Fibroblast of skin of left biceps (primary cell): ENCODE measurements at regions not wholly inside any gene's neighbourhood (a gene's known extent, or its start where the extent isn't known, plus 50 kb on each side); places are given as distances from the start of the nearest gene placed in this dataset.

ENCODE experiments used
- DNase-seq, 2 experiments: peaks; one replicate each; pipeline ENCODE4 v3.0.0-alpha.2; 2013; ENCODE audit warnings: low read depth in 2 of 2

DNA sequence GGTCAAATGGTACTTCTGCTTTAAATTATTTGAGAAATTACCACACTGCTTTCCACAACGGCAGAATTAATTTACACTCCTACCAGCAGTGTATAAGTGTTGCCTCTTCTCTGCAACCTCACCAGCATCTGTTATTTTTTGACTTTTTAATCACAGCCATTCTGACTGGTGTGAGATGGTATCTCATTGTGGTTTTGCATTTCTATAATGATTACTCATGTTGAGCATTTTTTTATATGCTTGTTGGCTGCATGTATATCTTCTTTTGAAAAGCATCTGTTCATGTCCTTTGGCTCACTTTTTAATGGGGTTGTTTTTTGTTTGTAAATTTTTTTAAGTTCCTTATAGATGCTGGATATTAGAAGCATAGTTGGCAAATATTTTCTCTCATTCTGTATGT is 446.7 kb downstream of the PMP22 start:
- no peak for DNase-seq

DNA sequence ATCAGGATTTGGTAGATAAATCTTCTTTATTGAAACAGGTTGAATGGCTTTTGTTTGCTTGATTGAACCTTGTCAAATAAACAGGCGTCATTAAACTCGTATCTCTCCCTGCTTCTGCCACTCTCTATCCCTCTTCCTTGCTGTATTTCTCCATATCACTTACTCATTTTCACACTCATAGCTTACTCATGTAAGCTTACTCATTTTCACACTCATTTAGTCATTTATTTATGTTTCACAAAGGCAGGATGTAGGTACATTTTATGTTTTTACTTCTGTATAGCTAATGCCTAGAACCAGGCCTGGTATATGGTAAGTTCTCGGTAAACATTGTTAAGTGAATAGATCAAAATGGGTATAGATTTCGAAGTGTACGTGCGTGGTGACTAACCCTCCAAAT is 450.0 kb downstream of the PMP22 start:
- no peak for DNase-seq

DNA sequence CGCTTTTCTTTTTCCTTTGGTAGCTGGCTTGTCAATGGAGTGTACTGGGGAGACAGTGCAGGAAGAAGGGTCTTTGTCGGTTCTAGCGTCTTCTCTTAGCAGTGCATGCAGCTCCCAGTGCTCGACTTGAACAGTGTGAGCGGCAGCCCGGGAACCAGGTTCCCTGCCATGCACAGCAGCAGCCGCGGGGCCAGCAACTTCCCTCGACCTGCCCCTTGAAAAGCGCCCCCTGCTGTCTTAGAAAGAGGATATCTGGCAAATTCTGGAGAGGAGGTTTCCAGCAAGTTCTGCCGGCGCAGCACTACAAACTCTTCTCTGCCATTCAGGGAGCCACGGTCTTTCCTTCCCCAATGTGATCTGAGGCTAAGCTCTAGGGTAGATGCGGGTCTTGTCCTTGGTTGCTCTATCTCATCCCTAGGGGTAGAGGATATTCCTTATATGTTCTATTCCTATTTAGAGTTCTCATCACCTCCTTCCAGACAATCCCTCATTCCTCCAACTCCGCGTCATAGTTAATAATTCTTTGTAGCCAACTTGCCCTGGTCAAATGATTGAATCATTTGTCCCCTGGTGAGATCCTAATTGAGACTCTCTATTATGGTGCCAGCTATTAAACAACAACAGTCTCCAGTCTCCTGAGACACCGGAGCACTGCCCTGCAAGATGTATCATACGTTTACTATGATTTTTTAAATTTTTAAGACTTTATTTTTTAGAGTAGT is 451.3 kb downstream of the PMP22 start:
- DNase-seq, result no peak

DNA sequence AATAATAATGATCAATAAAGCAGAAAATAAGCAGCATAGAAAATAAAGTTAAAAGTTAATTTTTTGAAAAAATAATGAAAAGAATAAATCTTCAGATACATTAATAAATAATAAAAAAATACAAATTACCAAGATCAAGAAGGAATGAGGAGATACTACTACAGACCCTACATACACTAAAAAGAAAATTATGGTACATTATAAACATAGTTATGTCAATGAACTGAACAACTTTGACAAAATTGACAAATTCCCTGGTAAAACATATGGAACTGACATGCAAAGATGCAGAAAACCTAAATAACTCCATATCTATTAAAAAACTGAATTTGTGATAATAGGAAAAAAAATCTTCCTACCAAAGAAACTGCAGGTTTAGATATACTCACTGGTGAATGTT is 456.7 kb downstream of the PMP22 start:
- DNase-seq, result no peak

DNA sequence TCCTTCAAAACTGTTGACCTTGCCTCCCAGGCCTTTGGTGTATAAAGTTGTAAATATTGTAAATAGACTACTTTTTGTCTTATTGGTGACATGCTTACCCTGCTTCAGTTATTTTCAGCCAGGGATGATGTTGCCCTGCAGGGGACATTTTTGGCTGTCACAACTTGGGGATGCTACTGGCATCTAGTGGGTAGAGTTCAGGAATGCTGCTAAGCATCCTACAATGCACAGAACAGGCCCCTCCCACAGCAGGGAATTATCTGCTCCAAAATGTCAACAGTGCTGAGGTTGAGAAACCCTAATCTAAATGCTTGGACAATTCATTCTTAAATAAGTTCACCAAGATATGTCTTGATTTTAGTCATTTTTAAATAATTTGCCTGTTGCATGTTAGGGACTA is 459.8 kb downstream of the PMP22 start:
- no peak for DNase-seq

DNA sequence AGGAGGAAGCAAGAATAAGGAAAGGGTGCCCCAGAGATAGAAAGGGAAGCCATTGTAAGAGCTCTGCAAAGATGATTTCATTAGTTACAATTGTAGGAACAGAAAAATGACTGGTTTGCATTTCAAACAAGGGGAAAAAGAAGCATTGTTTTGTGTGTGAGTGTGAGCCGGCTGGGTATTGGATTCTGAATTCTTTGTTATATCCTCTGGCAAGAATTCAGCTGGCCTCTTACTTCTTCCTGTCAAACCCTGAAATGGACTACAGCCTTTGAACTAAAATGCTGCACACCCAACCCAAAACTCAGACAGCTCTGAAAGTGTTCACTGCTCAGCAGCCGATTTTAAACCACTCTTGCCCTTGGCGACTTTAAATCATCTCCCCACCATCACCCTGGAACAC is 461.3 kb downstream of the PMP22 start:
- DNase-seq, result peak in 1 of 2 experiments; percentile 18

DNA sequence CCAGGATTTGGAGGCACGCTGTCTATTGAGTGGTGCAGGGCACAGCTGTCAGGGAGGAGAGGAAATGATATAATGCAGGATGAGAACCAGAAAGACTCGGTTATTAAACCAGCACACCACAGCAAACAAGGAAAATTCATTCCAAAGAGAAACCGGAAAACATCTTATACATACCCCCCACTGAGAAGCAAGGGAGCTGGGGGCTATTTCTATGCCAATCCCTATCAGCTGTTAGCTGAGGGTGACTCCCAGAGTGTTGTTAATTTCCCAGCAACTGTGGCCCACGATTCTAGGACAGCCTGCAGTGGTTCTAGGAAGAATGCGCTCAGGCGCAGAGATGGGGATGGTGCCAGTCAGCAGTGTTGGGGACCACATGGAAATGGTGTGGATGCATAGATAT is 467.3 kb downstream of the PMP22 start:
- DNase-seq, result no peak

DNA sequence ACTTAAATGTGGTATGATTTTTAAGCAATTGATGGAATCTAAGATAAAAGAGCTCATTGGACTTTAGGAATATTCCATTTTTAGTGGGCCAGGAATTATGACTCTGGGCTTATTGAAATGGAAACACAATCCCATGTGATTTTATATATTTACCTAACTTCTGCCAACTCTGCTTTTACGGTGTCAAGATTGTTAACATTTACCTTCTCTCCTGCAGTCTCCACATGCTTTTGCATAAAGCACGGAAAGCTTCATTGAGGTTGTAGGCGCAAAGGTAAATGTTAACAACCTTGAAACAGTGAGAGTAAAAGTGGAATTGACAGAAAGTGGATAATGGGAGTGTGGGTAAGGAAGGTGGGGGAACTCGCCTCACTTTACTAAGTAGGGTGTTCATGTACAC is 468.1 kb downstream of the PMP22 start:
- no peak for DNase-seq

DNA sequence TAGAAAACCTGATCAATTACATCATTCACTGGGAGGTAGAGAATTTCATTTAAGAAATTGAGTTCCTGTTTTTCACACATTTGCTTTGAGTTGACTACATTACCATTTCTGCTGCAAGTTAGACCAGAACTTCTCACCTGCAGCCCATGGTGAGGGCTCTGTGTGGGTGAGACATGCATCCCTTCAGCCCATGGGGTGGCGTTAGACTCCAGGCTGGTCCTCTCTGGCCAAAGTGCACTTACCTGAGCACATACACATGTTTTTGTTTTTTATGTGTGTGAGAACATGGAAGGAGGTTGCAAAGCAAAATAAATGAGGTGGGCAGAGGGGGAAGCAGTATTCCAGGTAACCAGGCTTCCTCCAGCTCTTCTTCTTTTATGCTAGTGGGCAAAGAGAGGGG is 470.2 kb downstream of the PMP22 start:
- no peak for DNase-seq

DNA sequence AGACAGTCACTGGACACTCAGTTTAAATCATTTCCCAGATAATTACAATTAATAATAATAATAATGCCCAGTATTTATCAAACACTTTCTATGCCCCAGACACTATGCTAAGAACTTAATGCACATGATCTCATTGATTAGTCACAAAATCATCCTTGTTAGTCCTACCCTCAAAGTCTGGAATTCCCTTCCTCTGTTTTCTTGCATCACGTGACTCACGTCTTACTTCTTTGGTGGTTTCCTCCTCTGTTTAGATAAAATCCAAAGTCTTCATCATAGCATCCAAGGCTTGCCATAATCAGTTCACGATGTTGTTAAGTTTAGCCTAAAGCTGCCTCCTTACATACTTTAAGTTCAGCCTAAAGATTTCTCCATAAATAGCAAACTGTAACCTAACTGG is 471.9 kb downstream of the PMP22 start:
- DNase-seq, result peak; percentile 71 to 76

DNA sequence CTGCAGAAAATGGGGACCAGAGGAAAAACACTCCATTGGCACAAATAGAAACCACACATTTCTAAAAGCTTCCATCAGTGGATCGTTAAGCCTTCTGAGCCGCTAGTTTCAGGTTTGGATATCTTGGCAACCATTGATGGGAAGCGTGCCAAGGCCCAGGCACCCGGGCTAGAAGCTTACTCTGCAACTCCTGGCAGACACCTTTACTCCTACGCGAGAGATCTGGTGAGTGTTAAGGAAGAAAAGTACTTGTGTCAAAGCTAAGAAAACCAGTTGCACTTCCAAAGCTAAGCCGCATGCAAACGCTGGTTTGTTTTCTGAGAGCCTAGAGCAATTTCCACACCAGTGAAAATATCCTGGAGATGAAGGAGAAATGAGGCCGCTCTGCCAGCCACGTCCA is 472.4 kb downstream of the PMP22 start:
- DNase-seq, result no peak

DNA sequence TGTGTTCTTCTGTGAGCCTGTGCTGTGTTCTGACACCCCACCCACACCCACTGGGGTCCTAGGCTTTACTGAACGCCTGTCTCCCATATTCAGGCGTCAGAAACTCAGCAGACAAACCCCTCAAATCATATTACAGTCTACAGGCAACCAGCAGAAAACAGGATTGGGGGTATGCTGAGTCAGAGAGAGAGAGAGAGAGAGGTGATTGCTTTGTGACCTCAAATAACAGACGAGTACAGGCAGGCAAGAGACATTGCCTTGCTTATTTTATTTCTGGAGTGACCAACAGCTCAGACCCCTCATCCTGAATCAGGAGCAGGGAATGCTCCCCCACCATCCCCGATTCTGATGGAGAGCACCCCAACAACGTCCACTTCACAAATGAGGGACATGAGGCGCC is 473.9 kb downstream of the PMP22 start:
- DNase-seq, result no peak

DNA sequence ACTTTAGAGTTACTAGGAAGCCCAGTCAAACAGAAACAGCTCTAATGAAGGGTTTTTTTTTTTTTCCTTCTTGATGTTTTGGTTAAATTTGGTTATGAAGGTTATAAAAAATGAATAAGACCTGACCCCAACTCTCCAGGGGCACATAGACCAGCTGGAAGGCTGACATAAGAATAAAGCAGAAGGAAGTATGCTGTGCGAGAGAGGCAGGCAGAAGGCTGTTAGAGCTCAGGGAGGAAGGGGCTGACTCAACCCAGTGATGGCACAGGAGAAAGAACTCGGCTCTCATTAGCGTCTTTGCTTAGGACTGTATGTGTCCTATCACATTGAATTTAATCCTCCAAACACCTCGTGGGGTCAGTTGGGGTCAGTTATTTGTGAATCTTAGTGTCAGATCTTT is 474.6 kb downstream of the PMP22 start:
- DNase-seq, result peak in 1 of 2 experiments; percentile 36

DNA sequence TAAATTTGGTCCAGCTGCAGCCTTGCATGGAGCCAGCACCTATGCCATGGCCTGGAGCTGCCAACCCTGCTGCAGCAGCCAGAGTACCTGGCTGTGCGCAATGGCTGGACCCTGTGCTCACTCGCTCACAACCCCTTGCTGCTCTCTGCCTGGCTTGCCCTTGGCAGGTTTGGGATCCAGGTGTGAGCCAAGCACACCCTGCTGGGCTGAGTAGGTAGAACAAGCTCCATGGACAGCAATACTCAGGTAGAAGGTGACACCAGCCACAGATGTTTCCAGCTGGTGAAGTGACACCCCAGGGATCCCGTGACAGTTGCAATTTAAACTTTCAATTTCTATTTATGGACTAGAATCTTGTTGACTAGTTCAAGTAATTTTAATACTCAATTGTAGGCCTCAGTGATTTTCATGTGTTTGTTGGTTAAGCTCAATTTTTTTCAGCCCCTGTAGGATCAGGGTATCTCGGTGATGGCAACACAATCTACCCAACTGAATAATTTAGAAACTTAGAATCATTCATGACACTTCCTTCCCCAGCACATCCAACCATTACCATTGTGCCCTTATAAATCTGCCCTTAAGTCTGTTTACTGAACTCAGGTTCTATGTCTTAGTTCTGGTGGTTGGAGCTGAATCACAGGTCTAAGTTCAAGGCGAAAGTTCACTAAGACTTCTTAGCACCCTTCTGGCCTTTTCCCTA is 480.0 kb downstream of the PMP22 start:
- DNase-seq, result no peak

DNA sequence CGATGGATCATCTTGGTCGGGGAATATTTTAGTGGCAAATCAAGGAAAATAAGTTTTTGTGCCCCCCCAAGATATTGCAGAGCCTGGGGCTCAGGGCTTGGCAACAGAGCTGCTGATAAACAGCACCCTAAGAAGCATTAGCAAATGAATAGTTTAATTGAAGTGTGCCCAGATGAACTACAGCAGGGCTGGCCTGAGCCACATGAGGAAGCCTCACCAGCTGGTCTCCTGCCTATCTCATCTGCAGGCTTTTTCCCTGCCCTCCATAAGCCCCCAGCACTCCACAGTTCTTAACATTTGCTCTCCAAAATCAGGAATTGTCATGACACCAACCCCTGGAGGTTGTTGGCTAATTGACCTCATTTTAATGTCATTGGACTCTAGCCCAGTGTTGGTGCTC is 480.2 kb downstream of the HS3ST3B1 start:
- no peak for DNase-seq

DNA sequence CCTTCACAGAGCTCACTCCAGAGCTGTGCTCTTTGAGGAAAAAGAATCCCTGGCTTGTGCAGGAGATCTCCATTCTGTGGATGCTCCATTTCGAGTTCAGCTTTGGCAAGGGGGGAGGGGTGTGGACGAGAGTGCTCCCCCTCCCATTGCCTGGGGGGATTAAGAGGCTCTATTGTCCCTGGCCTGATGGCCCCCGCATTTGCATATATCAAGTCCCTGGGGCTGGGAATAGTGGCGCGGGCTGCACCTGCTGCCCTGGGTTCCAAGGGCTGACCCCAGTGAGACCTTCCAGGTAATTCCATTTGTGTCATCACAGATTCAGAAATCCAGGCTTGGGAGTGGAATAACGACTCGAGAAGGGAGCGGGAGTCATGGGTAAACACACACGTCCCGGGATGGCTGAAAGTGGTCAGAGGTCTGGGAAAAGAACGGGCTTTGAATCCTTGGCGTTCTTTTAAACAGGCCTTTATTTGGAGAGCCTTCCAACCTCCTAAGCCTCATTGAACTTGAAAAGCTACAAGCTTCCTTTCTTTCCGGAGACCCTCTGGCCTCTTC is 479.3 kb downstream of the HS3ST3B1 start:
- no peak for DNase-seq

DNA sequence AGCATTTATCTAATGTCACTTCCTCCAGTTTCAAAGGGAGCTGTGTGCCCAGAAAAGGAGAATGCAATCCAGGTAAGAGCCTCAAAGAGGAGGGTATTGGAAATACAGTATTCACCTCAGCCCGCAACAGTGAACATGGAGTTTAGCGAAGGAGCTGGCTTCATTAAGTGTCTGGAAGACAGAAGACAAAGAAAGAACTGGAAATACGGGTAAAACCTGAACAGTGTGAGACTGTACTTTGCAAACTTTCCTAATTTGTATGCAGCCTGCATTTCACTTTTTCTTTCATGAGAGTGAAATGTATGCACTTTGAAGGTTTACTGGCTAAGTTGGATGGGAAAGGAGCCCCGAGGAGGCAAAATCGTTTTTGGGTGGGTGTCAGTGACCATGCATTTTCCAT is 478.4 kb downstream of the HS3ST3B1 start:
- no peak for DNase-seq

DNA sequence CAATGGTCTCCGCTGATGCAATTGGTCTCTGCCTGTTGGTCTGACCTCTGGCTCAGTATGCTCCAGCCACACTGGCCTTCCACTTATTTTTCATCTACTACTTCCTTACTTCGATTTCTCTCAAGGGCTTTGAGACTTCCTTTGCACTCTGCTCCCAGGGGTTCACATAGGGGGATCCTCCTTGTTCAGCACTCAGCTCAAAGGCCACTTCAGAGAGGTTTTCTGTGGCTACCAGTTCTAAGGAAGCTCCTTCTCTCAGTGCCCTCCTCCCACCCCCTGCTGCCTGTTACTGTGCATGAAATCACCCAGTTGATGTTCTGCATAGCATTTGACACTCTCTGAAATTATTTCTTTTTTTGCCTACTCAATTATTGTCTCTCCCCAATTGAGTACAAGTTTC is 476.4 kb downstream of the HS3ST3B1 start:
- no peak for DNase-seq

DNA sequence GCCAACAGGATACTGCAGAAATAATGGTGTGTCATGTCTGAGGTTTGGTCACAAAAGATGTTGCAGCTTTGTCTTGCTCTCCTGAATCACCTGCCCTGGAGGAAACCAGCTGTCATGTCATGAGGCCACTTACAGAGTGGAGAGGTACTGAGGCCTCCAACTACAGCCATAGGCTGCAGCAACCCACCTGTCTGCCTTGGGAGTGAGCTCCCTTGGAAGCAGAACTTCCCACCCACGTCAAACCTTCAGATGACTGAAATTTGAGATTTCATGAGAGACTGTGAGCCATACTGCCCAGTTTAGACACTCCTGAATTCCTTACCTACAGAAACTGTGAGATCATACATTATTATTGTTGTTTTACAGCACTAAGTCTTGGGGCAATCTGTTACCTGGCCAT is 475.9 kb downstream of the HS3ST3B1 start:
- DNase-seq, result no peak

DNA sequence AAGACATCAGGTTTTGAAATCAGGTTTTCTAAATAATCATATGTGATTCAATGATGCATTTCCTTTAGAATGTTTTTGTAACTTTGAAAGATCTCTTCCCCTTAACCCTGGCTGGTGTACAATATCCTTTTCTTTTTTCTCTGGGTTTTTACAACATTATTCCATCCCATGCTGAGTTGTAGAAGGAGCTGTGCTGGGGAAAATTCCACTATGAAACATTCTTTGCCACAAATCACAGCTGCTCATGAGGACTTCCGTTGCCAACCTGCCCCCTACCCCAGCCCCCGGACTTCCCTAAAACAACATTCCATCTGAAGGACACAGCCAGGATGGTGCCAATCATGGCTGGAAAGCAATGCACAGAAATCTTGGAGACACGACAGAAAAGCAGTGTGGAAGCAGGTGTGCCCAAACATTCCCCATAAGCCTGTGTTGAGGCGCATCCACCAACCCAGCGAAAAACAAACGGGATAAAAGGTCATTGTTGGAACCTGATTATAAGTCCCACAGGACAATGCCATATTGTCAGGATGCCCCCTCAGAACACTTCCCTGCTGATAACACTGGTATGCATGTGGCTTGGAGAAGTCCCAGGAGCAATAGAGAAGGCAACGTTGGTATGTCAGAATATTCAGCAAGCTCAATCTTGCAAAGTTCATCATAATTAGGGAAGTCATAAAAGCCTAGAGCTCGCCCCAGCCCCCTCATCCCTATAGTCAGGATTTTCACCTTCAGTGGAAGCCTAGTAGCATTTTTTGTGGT is 475.0 kb downstream of the HS3ST3B1 start:
- no peak for DNase-seq

DNA sequence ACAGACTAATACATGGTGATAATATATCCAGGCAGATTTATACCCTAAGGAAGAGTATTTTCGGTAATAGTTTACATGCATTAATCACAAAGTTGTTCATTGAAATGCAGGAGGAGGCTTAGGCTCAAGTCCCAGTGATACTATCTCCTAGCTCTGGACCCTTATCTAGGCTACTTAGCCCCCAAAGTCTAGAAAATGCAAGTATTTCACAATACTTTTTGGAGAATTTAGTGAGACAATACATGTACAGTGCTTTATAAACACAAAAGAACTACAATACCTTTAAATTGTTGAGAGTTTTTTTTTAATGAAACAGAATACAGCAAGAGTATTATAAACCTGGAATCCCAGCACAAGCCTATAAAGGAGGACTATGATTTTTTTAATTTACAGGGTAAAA is 473.9 kb downstream of the HS3ST3B1 start:
- DNase-seq, result no peak

DNA sequence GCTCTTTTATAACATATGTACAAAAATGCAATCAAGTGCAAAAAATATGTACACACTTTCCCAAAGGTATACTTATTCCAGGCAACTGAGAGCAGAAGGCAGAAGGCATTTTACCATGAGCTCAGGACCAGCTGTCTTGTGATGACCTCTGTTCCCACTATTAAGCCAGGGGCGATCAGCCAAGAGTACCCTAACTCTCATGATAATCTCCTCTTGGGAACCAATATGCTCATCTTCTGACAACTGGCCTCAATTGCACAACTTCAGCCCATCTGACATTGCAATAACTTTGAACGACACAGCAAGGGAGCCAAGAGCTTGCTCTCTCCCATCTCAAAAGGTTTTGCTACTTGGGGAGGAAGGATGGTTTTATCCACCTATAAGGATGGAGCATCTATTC is 471.9 kb downstream of the HS3ST3B1 start:
- no peak for DNase-seq

DNA sequence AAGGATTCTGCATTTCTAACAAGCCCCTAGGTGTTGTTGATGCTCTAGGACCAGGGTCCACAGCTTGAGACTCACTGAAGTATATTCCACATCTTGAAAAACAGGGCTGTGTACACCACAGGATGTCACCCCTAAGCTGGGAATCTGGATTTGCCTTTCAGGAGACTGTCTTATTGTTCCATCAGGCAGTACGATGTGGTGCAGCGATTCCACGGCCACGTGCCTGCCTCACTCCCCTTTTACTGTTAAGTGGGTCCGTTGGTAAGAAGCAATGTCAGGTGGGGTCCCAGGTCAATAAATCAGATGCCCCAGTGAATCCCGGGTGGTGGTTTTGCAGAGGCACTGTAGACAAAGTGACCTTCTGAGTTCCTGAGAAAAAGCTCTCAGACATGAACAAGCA is 470.7 kb downstream of the HS3ST3B1 start:
- no peak for DNase-seq
